Hepatocyte (in vitro differentiated cells): ENCODE measurements at regions not wholly inside any gene's neighbourhood (a gene's known extent, or its start where the extent isn't known, plus 50 kb on each side); places are given as distances from the start of the nearest gene placed in this dataset.

Source experiments
- DNase-seq: peaks from one replicate; pipeline ENCODE4 v3.0.0-alpha.2; 2016; ENCODE audit warnings: low spot score
- H2AFZ ChIP-seq: fragments of 200-600 bp; sonication (generic); 2 replicates; pipeline ENCODE4 v1.6.0; 2016; ENCODE audit warnings: antibody characterized with exemption, mild to moderate bottlenecking
- H3K27ac ChIP-seq: fragments of 200-600 bp; sonication (generic); 2 replicates; pipeline ENCODE4 v1.5.1; 2016; ENCODE audit warnings: mild to moderate bottlenecking
- H3K27me3 ChIP-seq: fragments of 200-600 bp; sonication (generic); 2 replicates; pipeline ENCODE4 v1.6.1; 2016
- H3K36me3 ChIP-seq: fragments of 200-600 bp; sonication (generic); replicated peaks from 2 replicates; pipeline ENCODE4 v1.5.1; 2016; ENCODE audit warnings: low read depth; ENCODE audit not compliant: insufficient read depth
- H3K4me1 ChIP-seq: fragments of 200-600 bp; sonication (generic); 2 replicates; pipeline ENCODE4 v1.5.1; 2016; ENCODE audit warnings: mild to moderate bottlenecking, moderate library complexity; ENCODE audit not compliant: insufficient read depth
- H3K4me2 ChIP-seq: fragments of 200-600 bp; sonication (generic); 2 replicates; pipeline ENCODE4 v1.6.0; 2016
- H3K4me3 ChIP-seq: fragments of 200-600 bp; sonication (generic); 2 replicates; pipeline ENCODE4 v1.5.1; 2016; ENCODE audit warnings: mild to moderate bottlenecking
- H3K79me2 ChIP-seq: fragments of 200-600 bp; sonication (generic); 2 replicates; pipeline ENCODE4 v1.6.0; 2017; ENCODE audit warnings: mild to moderate bottlenecking
- H3K9me2 ChIP-seq: fragments of 200-600 bp; sonication (generic); replicated peaks from 2 replicates; pipeline ENCODE4 v1.6.0; 2017; ENCODE audit warnings: mild to moderate bottlenecking; ENCODE audit not compliant: insufficient read depth
- H3K9me3 ChIP-seq: fragments of 200-600 bp; sonication (generic); 2 replicates; pipeline ENCODE4 v1.5.1; 2016; ENCODE audit warnings: low read depth, mild to moderate bottlenecking
- H4K20me1 ChIP-seq: fragments of 200-600 bp; sonication (generic); 2 replicates; pipeline ENCODE4 v1.6.0; 2016; ENCODE audit warnings: mild to moderate bottlenecking; ENCODE audit not compliant: insufficient read depth, poor library complexity, severe bottlenecking
- EZH2 ChIP-seq: fragments of 200-600 bp; sonication (generic); IDR thresholded peaks from 2 replicates; pipeline ENCODE4 v1.6.1; 2016; ENCODE audit warnings: antibody characterized with exemption, mild to moderate bottlenecking, borderline replicate concordance
- EZH2phosphoT487 ChIP-seq: fragments of 200-600 bp; sonication (generic); IDR thresholded peaks from one replicate; pipeline ENCODE4 v1.6.1; 2018; ENCODE audit warnings: antibody characterized with exemption, mild to moderate bottlenecking, low read depth, moderate library complexity; ENCODE audit not compliant: unreplicated experiment, severe bottlenecking
- WGBS: methylation state at CpG from one replicate; pipeline ENCODE4 v1.1.6; 2016; ENCODE audit warnings: low lambda C conversion rate; ENCODE audit errors: missing lambda C conversion rate; 5-methylcytosine and 5-hydroxymethylcytosine counted together
- TF ChIP-seq, protein P1 (sequence below): fragments of 200-600 bp; sonication (generic); IDR thresholded peaks from 2 replicates; pipeline ENCODE4 v1.5.1; 2016; ENCODE audit warnings: antibody characterized with exemption, mild to moderate bottlenecking; ENCODE audit not compliant: poor library complexity

DNA sequence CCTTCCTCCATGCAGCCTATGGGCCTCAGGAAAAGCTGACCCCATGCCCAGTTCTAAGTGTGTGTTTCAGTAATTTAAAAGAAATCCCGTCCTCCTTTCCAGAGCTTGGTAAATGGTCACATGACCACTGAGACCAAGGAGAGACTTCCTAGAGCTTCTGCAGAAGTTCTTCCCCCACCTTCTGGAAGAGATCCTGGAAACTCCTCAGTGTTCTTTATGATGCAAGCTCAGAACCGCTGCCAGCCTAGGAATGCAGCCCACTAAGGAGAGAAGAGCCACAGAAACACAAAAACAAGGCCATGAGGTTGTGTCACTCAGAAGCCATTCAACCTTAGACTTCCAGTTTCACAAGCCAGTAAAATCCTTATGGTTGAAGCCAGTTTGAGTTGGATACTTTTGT is 348.4 kb downstream of the TPBG start:
- H3K27me3 ChIP-seq: no peaks in the 10 kb centered on the region
- H3K4me3 ChIP-seq: no peak overlapping the region
- H3K9me2 ChIP-seq: no peaks in the 10 kb centered on the region
- H4K20me1 ChIP-seq: no peaks in the 10 kb centered on the region
- WGBS: 78% methylated on average over 2 of the region's 2 CpGs
- no peaks in the 10 kb centered on the region for H3K9me3 ChIP-seq
- no peaks in the 10 kb centered on the region for H3K79me2 ChIP-seq
- no peak overlapping the region for H3K4me2 ChIP-seq
- no peak overlapping the region for H3K27ac ChIP-seq
- H3K4me1 ChIP-seq: no peaks in the 10 kb centered on the region
- H3K36me3 ChIP-seq: no peaks in the 10 kb centered on the region
- DNase-seq: no peak
- H2AFZ ChIP-seq: no peak overlapping the region
- TF ChIP-seq EZH2 (no peak), EZH2phosphoT487 (no peak)
- TF ChIP-seq, protein P1, sequence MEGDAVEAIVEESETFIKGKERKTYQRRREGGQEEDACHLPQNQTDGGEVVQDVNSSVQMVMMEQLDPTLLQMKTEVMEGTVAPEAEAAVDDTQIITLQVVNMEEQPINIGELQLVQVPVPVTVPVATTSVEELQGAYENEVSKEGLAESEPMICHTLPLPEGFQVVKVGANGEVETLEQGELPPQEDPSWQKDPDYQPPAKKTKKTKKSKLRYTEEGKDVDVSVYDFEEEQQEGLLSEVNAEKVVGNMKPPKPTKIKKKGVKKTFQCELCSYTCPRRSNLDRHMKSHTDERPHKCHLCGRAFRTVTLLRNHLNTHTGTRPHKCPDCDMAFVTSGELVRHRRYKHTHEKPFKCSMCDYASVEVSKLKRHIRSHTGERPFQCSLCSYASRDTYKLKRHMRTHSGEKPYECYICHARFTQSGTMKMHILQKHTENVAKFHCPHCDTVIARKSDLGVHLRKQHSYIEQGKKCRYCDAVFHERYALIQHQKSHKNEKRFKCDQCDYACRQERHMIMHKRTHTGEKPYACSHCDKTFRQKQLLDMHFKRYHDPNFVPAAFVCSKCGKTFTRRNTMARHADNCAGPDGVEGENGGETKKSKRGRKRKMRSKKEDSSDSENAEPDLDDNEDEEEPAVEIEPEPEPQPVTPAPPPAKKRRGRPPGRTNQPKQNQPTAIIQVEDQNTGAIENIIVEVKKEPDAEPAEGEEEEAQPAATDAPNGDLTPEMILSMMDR: no peak

- Histone ChIP-seq H3K27ac (no peak overlapping the region), H4K20me1 (no peaks in the 10 kb centered on the region), H3K79me2 (no peaks in the 10 kb centered on the region), H3K36me3 (no peaks in the 10 kb centered on the region), H2AFZ (no peak overlapping the region), H3K9me2 (no peaks in the 10 kb centered on the region), H3K4me3 (no peak overlapping the region), H3K27me3 (no peaks in the 10 kb centered on the region), H3K4me2 (no peak overlapping the region), H3K4me1 (no peaks in the 10 kb centered on the region), H3K9me3 (no peaks in the 10 kb centered on the region)
- DNase-seq: no peak
- TF ChIP-seq EZH2phosphoT487 (no peak), EZH2 (no peak)
- TF ChIP-seq, protein P1: no peak
- 81% methylated on average over 2 of the region's 2 CpGs for WGBS
Measured at GRCh38 chr6:82712389-82712788, 348.8 kb downstream of the TPBG start.

DNA sequence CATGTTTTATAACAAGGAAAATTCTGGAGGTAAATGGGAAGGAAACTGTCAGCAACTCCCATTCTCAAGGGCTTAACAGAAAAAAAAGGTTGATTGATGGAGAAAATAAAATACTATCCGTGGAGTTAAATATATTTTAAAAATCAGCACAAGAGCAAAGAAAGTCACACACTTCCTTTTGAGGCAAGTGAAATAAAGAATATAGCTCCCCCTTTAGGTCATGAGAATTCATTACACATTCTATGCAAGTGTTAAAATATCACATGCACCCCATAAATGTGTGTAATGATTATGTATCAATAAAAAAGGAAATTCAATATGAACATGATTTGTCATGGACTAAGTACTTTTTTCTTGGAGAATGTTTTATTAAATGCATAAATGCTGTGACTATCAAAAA is 349.2 kb downstream of the TPBG start:
- WGBS: 59% methylated on average over 1 of the region's 1 CpG
- no peak for TF ChIP-seq EZH2
- TF ChIP-seq, protein P1: peak; percentile 39
- no peak for DNase-seq
- Histone ChIP-seq H3K4me1 (no peaks in the 10 kb centered on the region), H3K27ac (no peak overlapping the region), H3K4me3 (no peak overlapping the region), H2AFZ (no peak overlapping the region), H3K4me2 (no peak overlapping the region), H3K79me2 (no peaks in the 10 kb centered on the region), H3K36me3 (no peaks in the 10 kb centered on the region), H3K27me3 (no peaks in the 10 kb centered on the region), H3K9me2 (no peaks in the 10 kb centered on the region), H3K9me3 (no peaks in the 10 kb centered on the region), H4K20me1 (no peaks in the 10 kb centered on the region)

DNA sequence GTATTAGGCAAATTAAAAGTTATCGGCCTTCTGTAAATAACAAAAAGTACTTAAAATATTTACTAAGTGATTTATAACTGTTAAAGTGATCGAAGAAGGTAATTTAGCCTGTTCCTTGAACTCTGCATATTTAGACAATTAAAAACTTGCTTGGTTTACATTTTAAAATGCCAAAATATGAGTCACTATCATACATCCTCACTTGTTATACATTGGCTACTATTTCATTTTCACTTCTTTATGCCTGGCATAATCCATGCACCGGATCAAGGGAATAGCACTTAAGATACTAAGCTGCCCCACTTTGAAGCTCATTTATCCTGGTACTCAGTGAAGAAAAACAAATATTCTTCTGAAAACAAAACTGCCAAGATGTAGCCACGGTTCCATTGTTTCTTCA is 344.6 kb downstream of the UBE3D start:
- Histone ChIP-seq H3K27me3 (no peaks in the 10 kb centered on the region), H3K9me2 (no peaks in the 10 kb centered on the region), H4K20me1 (no peaks in the 10 kb centered on the region), H3K36me3 (no peaks in the 10 kb centered on the region), H3K4me3 (no peak overlapping the region), H3K4me2 (no peak overlapping the region), H2AFZ (no peak overlapping the region), H3K79me2 (no peaks in the 10 kb centered on the region), H3K27ac (no peak overlapping the region), H3K9me3 (no peaks in the 10 kb centered on the region), H3K4me1 (no peaks in the 10 kb centered on the region)
- DNase-seq: no peak
- 93% methylated on average over 4 of the region's 4 CpGs for WGBS
- no peak for TF ChIP-seq EZH2
